A673 (cell line): ENCODE measurements at regions not wholly inside any gene's neighbourhood (a gene's known extent, or its start where the extent isn't known, plus 50 kb on each side); places are given as distances from the start of the nearest gene placed in this dataset.

Experiments used
- CTCF ChIP-seq: fragments of 300-800, 200-600 bp; sonication (generic); conservative IDR thresholded peaks from 2 replicates; pipeline ENCODE4 v1.5.1; 2017; ENCODE audit warnings: low read depth, mild to moderate bottlenecking, antibody characterized with exemption, low read length, moderate library complexity, mixed read lengths
- EZH2 ChIP-seq: fragments of 200-600 bp; sonication (generic); IDR thresholded peaks from 2 replicates; pipeline ENCODE4 v1.6.1; 2017; ENCODE audit warnings: borderline replicate concordance, low read depth, mild to moderate bottlenecking, mixed read lengths, antibody characterized with exemption, low read length; ENCODE audit not compliant: poor library complexity, severe bottlenecking

DNA sequence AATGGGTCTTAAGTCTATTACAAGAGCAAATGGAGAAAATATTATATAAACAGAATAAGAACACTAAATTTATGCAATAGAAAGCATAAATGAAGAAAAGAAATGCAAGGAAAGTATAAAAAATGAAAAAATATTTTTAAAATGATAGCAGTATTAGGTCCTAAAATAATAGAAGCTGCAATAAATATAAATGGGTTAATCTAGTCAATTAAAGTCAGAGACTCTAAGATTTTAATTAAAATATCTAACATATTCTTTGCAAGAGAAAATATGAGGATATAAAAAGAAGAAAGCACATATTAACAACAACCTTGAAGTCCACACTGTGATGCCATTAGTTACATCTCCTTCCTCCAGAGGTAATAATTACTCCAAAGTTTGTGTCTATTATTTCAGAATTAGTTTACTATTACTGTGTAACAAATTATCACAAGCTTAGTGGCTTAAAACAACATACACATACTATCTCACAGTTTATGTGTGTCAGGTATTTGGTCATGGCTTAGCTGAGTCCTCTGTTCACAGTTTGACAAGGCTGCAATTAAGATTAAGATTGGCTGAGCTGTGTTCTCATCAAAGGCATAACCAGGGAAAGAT is 174.9 kb downstream of the NAA11 start:
- TF ChIP-seq CTCF (no peak), EZH2 (no peak)
